K562 (cell line): ENCODE measurements at regions not wholly inside any gene's neighbourhood (a gene's known extent, or its start where the extent isn't known, plus 50 kb on each side); places are given as distances from the start of the nearest gene placed in this dataset.

Source experiments
- ATAC-seq: fragments of 200-7000 bp; cut with Tn5 transposase; 3 replicates; pipeline ENCODE4 v1.9.1; 2020; ENCODE audit warnings: moderate library complexity
- BruUV-seq: library from RNA; stranded (reverse); fragments of 400-500 nt; replicated peaks from 2 replicates; lab custom pipeline; 2021; lab: Mats Ljungman, UMichigan
- CTCF ChIA-PET: fragments of 300-600 bp; formaldehyde crosslinking; extraction: SDS; loops from one replicate; lab custom pipeline; 2021; ENCODE audit warnings: low intra/inter-chr PET ratio; lab: Yijun Ruan, JAX
- POLR2A ChIA-PET: fragments of 300-600, 350-650 bp; sonication (Branson Sonifier 250); formaldehyde crosslinking; extraction: SDS; loops from one replicate; lab custom pipeline; 2021; ENCODE audit warnings: antibody characterized with exemption, inconsistent platforms; lab: Yijun Ruan, JAX
- DNase-seq, 4 experiments: peaks; one replicate each; pipeline versions ENCODE4 v3.0.0 to v3.0.0-alpha.2; 2011 to 2018; ENCODE audit warnings: low spot score in 3 of 4, mixed read lengths in 3 of 4; ENCODE audit errors: extremely low read depth in 1 of 4
- FAIRE-seq: peaks from 2 replicates; lab custom pipeline; 2011; peaks lifted over from hg19 to GRCh38; lab: Jason Lieb, UNC
- H2AFZ ChIP-seq: 2 replicates; pipeline ENCODE4 v1.6.0; 2011; ENCODE audit warnings: low read depth, low read length, control low read depth, inconsistent platforms
- H3K27ac ChIP-seq: fragments of 200-600 bp; 3 replicates; pipeline ENCODE4 v1.8.0; 2011; ENCODE audit warnings: low read depth, mild to moderate bottlenecking, control low read depth, inconsistent platforms, low read length, moderate library complexity, mixed read lengths; ENCODE audit errors: extremely low read depth
- H3K27me3 ChIP-seq, 2 experiments: fragments of 300-600 bp in 1 of 2; 2 replicates in 1 of 2; 3 replicates in 1 of 2; pipeline versions ENCODE4 v1.6.0 to v1.8.0; 2011; ENCODE audit warnings: inconsistent platforms in 2 of 2, low read length in 2 of 2, mild to moderate bottlenecking in 1 of 2, mixed read lengths in 1 of 2, moderate library complexity in 1 of 2; ENCODE audit not compliant: control insufficient read depth in 2 of 2, insufficient read depth in 2 of 2
- H3K36me3 ChIP-seq: fragments of 300-600 bp; 3 replicates; pipeline ENCODE4 v1.8.0; 2011; ENCODE audit warnings: mild to moderate bottlenecking, low read length, inconsistent platforms; ENCODE audit not compliant: control insufficient read depth, insufficient read depth
- H3K4me1 ChIP-seq, 2 experiments: fragments of 200-600 bp in 1 of 2; replicated peaks in 1 of 2; 2 replicates in 1 of 2; 3 replicates in 1 of 2; pipeline versions ENCODE4 v1.5.1 to v1.8.0; 2011; ENCODE audit warnings: inconsistent platforms in 2 of 2, low read length in 2 of 2, mild to moderate bottlenecking in 1 of 2, mixed read lengths in 1 of 2, moderate library complexity in 1 of 2; ENCODE audit not compliant: control insufficient read depth in 2 of 2, insufficient read depth in 2 of 2
- H3K4me2 ChIP-seq: 2 replicates; pipeline ENCODE4 v1.6.1; 2011; ENCODE audit warnings: low read length, control low read depth, inconsistent platforms, mixed read lengths; ENCODE audit not compliant: insufficient read depth
- H3K4me3 ChIP-seq: fragments of 200-600 bp; sonication (generic), shearing (Covaris generic); 2 replicates; pipeline ENCODE4 v1.5.1; 2016; ENCODE audit warnings: control low read depth, inconsistent platforms
- H3K79me2 ChIP-seq: fragments of 200-600 bp; 3 replicates; pipeline ENCODE4 v1.8.0; 2011; ENCODE audit warnings: low read length, inconsistent platforms; ENCODE audit not compliant: control insufficient read depth, insufficient read depth
- H3K9ac ChIP-seq, 2 experiments: 2 replicates each; pipeline versions ENCODE4 v1.6.0 to v1.6.1; 2011; ENCODE audit warnings: low read depth in 2 of 2, low read length in 2 of 2, control low read depth in 1 of 2, inconsistent platforms in 1 of 2, mild to moderate bottlenecking in 1 of 2, mixed read lengths in 1 of 2; ENCODE audit not compliant: insufficient read depth in 1 of 2
- H3K9me1 ChIP-seq: one replicate; pipeline ENCODE4 v1.6.0; 2011; ENCODE audit warnings: inconsistent platforms, mild to moderate bottlenecking, low read length, moderate library complexity; ENCODE audit not compliant: control insufficient read depth, insufficient read depth
- H3K9me3 ChIP-seq: replicated peaks from 2 replicates; pipeline ENCODE4 v1.5.1; 2011; ENCODE audit warnings: low read depth, low read length, inconsistent platforms; ENCODE audit not compliant: control insufficient read depth, insufficient read depth
- H4K20me1 ChIP-seq: replicated peaks from 2 replicates; pipeline ENCODE4 v1.6.1; 2011; ENCODE audit warnings: low read length, inconsistent platforms, mixed read lengths; ENCODE audit not compliant: control insufficient read depth, insufficient read depth
- BDP1 ChIP-seq: IDR thresholded peaks from 3 replicates; pipeline ENCODE4 v1.6.1; 2011; ENCODE audit not compliant: insufficient read length, insufficient read depth
- CBX2 ChIP-seq: fragments of 200-600 bp; sonication (generic); IDR thresholded peaks from one replicate; pipeline ENCODE4 v1.6.1; 2012; ENCODE audit warnings: mild to moderate bottlenecking, low read length, inconsistent platforms; ENCODE audit not compliant: insufficient read depth, poor library complexity, severe bottlenecking
- CHCHD3 ChIP-seq: fragments of 250-450 bp; sonication (Bioruptor Pico); IDR thresholded peaks from 2 replicates; pipeline ENCODE4 v2.1.2; 2022; ENCODE audit warnings: mild to moderate bottlenecking
- GTF2E2 ChIP-seq: fragments of 200-800 bp; sonication (Bioruptor generic); IDR thresholded peaks from 2 replicates; pipeline ENCODE4 v1.6.1; 2016; ENCODE audit warnings: missing genetic modification characterization, missing compliant biosample characterization
- HCFC1 ChIP-seq: IDR thresholded peaks from 2 replicates; pipeline ENCODE4 v1.6.1; 2012; ENCODE audit warnings: low read depth, low read length, improper control_type of control experiment
- HNRNPH1 ChIP-seq: fragments of 200-400 bp; formaldehyde crosslinking; optimal IDR thresholded peaks from 2 replicates; pipeline ENCODE3; 2017; ENCODE audit warnings: low read depth, mild to moderate bottlenecking, low read length, moderate library complexity
- MTF1 ChIP-seq: fragments of 250-450 bp; sonication (Bioruptor Pico); IDR thresholded peaks from 2 replicates; pipeline ENCODE4 v1.9.0; 2021; ENCODE audit warnings: moderate library complexity, mild to moderate bottlenecking, inconsistent platforms, borderline replicate concordance
- NONO ChIP-seq, 2 experiments: fragments of 200-400 bp in 1 of 2; fragments of 450-650 bp in 1 of 2; formaldehyde crosslinking in 1 of 2; IDR thresholded peaks; 2 replicates each; pipeline ENCODE4 v1.6.1; 2017; ENCODE audit warnings: low read depth in 2 of 2, mild to moderate bottlenecking in 2 of 2, moderate library complexity in 2 of 2, low read length in 1 of 2
- POLR2H ChIP-seq: IDR thresholded peaks from 2 replicates; pipeline ENCODE4 v1.6.1; 2016; ENCODE audit warnings: missing genetic modification characterization, low read depth, mild to moderate bottlenecking, control low read depth, missing compliant biosample characterization, moderate library complexity
- SRSF3 ChIP-seq: fragments of 200-400 bp; formaldehyde crosslinking; IDR thresholded peaks from 2 replicates; pipeline ENCODE4 v1.6.1; 2016; ENCODE audit warnings: mild to moderate bottlenecking, low read length, moderate library complexity; ENCODE audit not compliant: insufficient read depth
- YBX1 ChIP-seq: fragments of 450-650 bp; IDR thresholded peaks from 2 replicates; pipeline ENCODE4 v1.7.1; 2016; ENCODE audit warnings: mild to moderate bottlenecking
- ZFP1 ChIP-seq: fragments of 450-650 bp; formaldehyde crosslinking; IDR thresholded peaks from 2 replicates; pipeline ENCODE4 v1.4.0; 2020; ENCODE audit warnings: mild to moderate bottlenecking, mixed read lengths
- ZFPM2 ChIP-seq: fragments of 250-450 bp; sonication (Bioruptor Pico); IDR thresholded peaks from 2 replicates; pipeline ENCODE4 v1.5.1; 2022; ENCODE audit warnings: mild to moderate bottlenecking
- ZNF12 ChIP-seq: sonication (generic); formaldehyde crosslinking; IDR thresholded peaks from 2 replicates; pipeline ENCODE4 v1.4.0; 2020; ENCODE audit warnings: mild to moderate bottlenecking, missing genetic modification reagents
- ZNF311 ChIP-seq: fragments of 250-450 bp; sonication (Bioruptor Pico); IDR thresholded peaks from 2 replicates; pipeline ENCODE4 v1.4.0; 2020; ENCODE audit warnings: mild to moderate bottlenecking, moderate library complexity
- WGBS: fragments of 100-300 bp; shearing (Covaris generic); methylation state at CpG from one replicate; pipeline ENCODE4 v1.1.6; 2016; ENCODE audit warnings: low coverage, mixed read lengths; ENCODE audit not compliant: insufficient coverage; ENCODE audit errors: missing lambda C conversion rate; 5-methylcytosine and 5-hydroxymethylcytosine counted together
- in situ Hi-C: fragments of 300-500 bp; cut with MboI; formaldehyde crosslinking; loops from 4 replicates; pipeline ENCODE4 v1.15.0; 2018; ENCODE audit warnings: inconsistent platforms, mixed read lengths
- intact Hi-C: fragments of 100-400 bp; cut with micrococcal nuclease; formaldehyde crosslinking; loops from 2 replicates; pipeline ENCODE4 v1.14.2; 2022
- TF ChIP-seq, protein P1 (sequence below): sonication (generic); formaldehyde crosslinking; IDR thresholded peaks from 2 replicates; pipeline ENCODE4 v1.8.0; 2022; ENCODE audit warnings: mild to moderate bottlenecking, low read depth, missing genetic modification reagents
- TF ChIP-seq, protein P2 (sequence below): sonication (generic); formaldehyde crosslinking; IDR thresholded peaks from 2 replicates; pipeline ENCODE4 v1.8.1; 2023; ENCODE audit warnings: mild to moderate bottlenecking, missing genetic modification reagents
- TF ChIP-seq, protein P3 (sequence below): fragments of 250-450 bp; sonication (Bioruptor Pico); IDR thresholded peaks from 2 replicates; pipeline ENCODE4 v1.8.0; 2022; ENCODE audit warnings: inconsistent platforms, mild to moderate bottlenecking, moderate library complexity, borderline replicate concordance
- TF ChIP-seq, protein P4 (sequence below): fragments of 450-650 bp; IDR thresholded peaks from 2 replicates; pipeline ENCODE4 v1.7.0; 2016; ENCODE audit warnings: borderline replicate concordance

DNA sequence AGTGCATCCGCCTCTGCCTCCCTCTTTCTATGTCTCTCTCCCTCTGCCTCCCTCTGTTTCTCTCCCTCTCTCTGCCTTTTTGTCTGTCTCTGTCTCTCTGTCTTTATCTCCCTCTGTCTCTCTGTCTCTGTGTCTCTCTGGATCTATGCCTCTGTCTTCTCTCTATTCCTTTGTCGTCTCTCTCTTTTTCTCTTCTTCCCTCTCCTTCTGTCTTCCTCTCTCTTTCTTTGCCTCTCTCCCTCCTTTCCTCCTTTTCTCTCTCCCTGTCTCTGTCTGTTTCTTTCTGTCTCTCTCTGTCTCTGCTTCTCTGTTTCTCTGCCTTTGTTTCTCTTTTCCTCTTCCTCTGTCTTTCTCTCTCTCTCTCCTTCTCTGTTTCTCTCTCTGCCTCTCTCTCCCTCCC lies 678.8 kb upstream of the NRP1 start:
- Histone ChIP-seq H3K79me2 (no peaks in the 10 kb centered on the region), H3K9ac (no peak overlapping the region), H3K4me2 (no peak overlapping the region), H3K4me3 (no peak overlapping the region), H3K27ac (no peak overlapping the region), H3K9me3 (no peaks in the 10 kb centered on the region), H4K20me1 (no peaks in the 10 kb centered on the region), H3K9me1 (no peaks in the 10 kb centered on the region), H3K36me3 (no peaks in the 10 kb centered on the region), H2AFZ (no peak overlapping the region), H3K4me1 (no peaks in the 10 kb centered on the region), H3K27me3 (no peaks in the 10 kb centered on the region)
- WGBS = 0% methylated on average over 2 of the region's 2 CpGs
- ATAC-seq (no peak), FAIRE-seq (no peak), DNase-seq (no peak)
- CTCF ChIA-PET = no interaction called here
- intact Hi-C loops (no loop called here), in situ Hi-C loops (loop anchor here (10.0 kb wide), 1 partner anchor 1042 kb away; no protein-coding TSS in a partner anchor)
- POLR2A ChIA-PET = no interaction called here
- no TSS peak for BruUV-seq
- TF ChIP-seq ZFPM2 (CRISPR knock-in tag) (no peak), CHCHD3 (CRISPR knock-in tag) (no peak), CBX2 (no peak), ZFP1 (no peak), HNRNPH1 (no peak), ZNF311 (CRISPR knock-in tag) (no peak), ZNF12 (no peak), BDP1 (no peak), NONO (IDR thresholded peaks at IDR 0.05; ENCODE audit: low read depth in 2 of 2, low read length in 1 of 2) (no peak), POLR2H (tag) (no peak), GTF2E2 (tag) (no peak), YBX1 (no peak), HCFC1 (no peak), SRSF3 (no peak), MTF1 (CRISPR knock-in tag) (no peak)
- TF ChIP-seq, protein P1, sequence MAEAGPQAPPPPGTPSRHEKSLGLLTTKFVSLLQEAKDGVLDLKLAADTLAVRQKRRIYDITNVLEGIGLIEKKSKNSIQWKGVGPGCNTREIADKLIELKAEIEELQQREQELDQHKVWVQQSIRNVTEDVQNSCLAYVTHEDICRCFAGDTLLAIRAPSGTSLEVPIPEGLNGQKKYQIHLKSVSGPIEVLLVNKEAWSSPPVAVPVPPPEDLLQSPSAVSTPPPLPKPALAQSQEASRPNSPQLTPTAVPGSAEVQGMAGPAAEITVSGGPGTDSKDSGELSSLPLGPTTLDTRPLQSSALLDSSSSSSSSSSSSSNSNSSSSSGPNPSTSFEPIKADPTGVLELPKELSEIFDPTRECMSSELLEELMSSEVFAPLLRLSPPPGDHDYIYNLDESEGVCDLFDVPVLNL = no peak
- TF ChIP-seq, protein P2, sequence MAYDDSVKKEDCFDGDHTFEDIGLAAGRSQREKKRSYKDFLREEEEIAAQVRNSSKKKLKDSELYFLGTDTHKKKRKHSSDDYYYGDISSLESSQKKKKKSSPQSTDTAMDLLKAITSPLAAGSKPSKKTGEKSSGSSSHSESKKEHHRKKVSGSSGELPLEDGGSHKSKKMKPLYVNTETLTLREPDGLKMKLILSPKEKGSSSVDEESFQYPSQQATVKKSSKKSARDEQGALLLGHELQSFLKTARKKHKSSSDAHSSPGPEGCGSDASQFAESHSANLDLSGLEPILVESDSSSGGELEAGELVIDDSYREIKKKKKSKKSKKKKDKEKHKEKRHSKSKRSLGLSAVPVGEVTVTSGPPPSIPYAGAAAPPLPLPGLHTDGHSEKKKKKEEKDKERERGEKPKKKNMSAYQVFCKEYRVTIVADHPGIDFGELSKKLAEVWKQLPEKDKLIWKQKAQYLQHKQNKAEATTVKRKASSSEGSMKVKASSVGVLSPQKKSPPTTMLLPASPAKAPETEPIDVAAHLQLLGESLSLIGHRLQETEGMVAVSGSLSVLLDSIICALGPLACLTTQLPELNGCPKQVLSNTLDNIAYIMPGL = no peak
- TF ChIP-seq, protein P3, sequence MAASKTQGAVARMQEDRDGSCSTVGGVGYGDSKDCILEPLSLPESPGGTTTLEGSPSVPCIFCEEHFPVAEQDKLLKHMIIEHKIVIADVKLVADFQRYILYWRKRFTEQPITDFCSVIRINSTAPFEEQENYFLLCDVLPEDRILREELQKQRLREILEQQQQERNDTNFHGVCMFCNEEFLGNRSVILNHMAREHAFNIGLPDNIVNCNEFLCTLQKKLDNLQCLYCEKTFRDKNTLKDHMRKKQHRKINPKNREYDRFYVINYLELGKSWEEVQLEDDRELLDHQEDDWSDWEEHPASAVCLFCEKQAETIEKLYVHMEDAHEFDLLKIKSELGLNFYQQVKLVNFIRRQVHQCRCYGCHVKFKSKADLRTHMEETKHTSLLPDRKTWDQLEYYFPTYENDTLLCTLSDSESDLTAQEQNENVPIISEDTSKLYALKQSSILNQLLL = no peak
- TF ChIP-seq, protein P4, sequence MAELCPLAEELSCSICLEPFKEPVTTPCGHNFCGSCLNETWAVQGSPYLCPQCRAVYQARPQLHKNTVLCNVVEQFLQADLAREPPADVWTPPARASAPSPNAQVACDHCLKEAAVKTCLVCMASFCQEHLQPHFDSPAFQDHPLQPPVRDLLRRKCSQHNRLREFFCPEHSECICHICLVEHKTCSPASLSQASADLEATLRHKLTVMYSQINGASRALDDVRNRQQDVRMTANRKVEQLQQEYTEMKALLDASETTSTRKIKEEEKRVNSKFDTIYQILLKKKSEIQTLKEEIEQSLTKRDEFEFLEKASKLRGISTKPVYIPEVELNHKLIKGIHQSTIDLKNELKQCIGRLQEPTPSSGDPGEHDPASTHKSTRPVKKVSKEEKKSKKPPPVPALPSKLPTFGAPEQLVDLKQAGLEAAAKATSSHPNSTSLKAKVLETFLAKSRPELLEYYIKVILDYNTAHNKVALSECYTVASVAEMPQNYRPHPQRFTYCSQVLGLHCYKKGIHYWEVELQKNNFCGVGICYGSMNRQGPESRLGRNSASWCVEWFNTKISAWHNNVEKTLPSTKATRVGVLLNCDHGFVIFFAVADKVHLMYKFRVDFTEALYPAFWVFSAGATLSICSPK = no peak
